SK-N-SH (cell line): ENCODE measurements at regions not wholly inside any gene's neighbourhood (a gene's known extent, or its start where the extent isn't known, plus 50 kb on each side); places are given as distances from the start of the nearest gene placed in this dataset.
A peak's percentile ranks its signal among the peaks of the same experiment; 100 is the strongest.

Experiments
- CTCF ChIA-PET: fragments of 300-600, 350-600 bp; formaldehyde crosslinking; extraction: SDS; loops from one replicate; lab custom pipeline; 2021; lab: Yijun Ruan, JAX
- POLR2A ChIA-PET: fragments of 350-600 bp; sonication (Branson Sonifier 250); formaldehyde crosslinking; extraction: SDS; loops from one replicate; lab custom pipeline; 2020; ENCODE audit warnings: antibody characterized with exemption, inconsistent platforms; lab: Yijun Ruan, JAX
- DNase-seq: peaks from one replicate; pipeline ENCODE4 v3.0.0; 2012
- H2AFZ ChIP-seq: fragments of 200-600 bp; sonication (generic); 2 replicates; pipeline ENCODE4 v1.8.1; 2016; ENCODE audit warnings: antibody characterized with exemption, mild to moderate bottlenecking, low read depth
- H3F3A ChIP-seq: fragments of 200-600 bp; sonication (generic); replicated peaks from 2 replicates; pipeline ENCODE3; 2016; ENCODE audit warnings: antibody characterized with exemption, mild to moderate bottlenecking; ENCODE audit not compliant: insufficient read depth
- H3K27ac ChIP-seq, 2 experiments: fragments of 200-500 bp in 1 of 2; fragments of 200-600 bp in 1 of 2; sonication (Bioruptor generic) in 1 of 2; sonication (generic), shearing (Covaris generic) in 1 of 2; 2 replicates each; pipeline versions ENCODE4 v1.5.1 to v1.6.1; 2014 to 2016; ENCODE audit warnings: low read depth in 2 of 2, inconsistent platforms in 1 of 2, low read length in 1 of 2, mild to moderate bottlenecking in 1 of 2, mixed read lengths in 1 of 2
- H3K27me3 ChIP-seq: fragments of 200-600 bp; sonication (generic), shearing (Covaris generic); 2 replicates; pipeline ENCODE4 v1.6.1; 2016; ENCODE audit warnings: mixed run types; ENCODE audit not compliant: insufficient read depth
- H3K36me3 ChIP-seq, 2 experiments: fragments of 200-500 bp in 1 of 2; fragments of 200-600 bp in 1 of 2; sonication (Bioruptor generic) in 1 of 2; sonication (generic) in 1 of 2; replicated peaks in 1 of 2; 2 replicates each; pipeline versions ENCODE3 to v1.5.1; 2014 to 2016; ENCODE audit warnings: low read length in 1 of 2, mild to moderate bottlenecking in 1 of 2; ENCODE audit not compliant: insufficient read depth in 2 of 2, control insufficient read depth in 1 of 2
- H3K4me1 ChIP-seq, 2 experiments: fragments of 200-500 bp in 1 of 2; fragments of 200-600 bp in 1 of 2; sonication (Bioruptor generic) in 1 of 2; sonication (generic), shearing (Covaris generic) in 1 of 2; 2 replicates each; pipeline versions ENCODE4 v1.5.1 to v1.6.1; 2014 to 2016; ENCODE audit warnings: low read depth in 1 of 2, low read length in 1 of 2, mixed run types in 1 of 2; ENCODE audit not compliant: insufficient read depth in 2 of 2, control insufficient read depth in 1 of 2
- H3K4me2 ChIP-seq: fragments of 200-600 bp; sonication (generic), shearing (Covaris generic); 2 replicates; pipeline ENCODE4 v1.6.1; 2017; ENCODE audit warnings: mixed run types
- H3K4me3 ChIP-seq, 2 experiments: fragments of 200-500 bp in 1 of 2; fragments of 200-600 bp in 1 of 2; sonication (Bioruptor generic) in 1 of 2; sonication (generic), shearing (Covaris generic) in 1 of 2; 2 replicates each; pipeline versions ENCODE4 v1.5.1 to v1.8.1; 2014 to 2016; ENCODE audit warnings: low read depth in 2 of 2, inconsistent platforms in 1 of 2, low read length in 1 of 2, mild to moderate bottlenecking in 1 of 2, mixed read lengths in 1 of 2, moderate library complexity in 1 of 2
- H3K79me2 ChIP-seq: fragments of 200-600 bp; sonication (generic); 2 replicates; pipeline ENCODE4 v1.8.1; 2017; ENCODE audit warnings: mild to moderate bottlenecking; ENCODE audit not compliant: insufficient read depth
- H3K9ac ChIP-seq: fragments of 200-600 bp; sonication (generic); 2 replicates; pipeline ENCODE4 v1.6.1; 2017; ENCODE audit warnings: mixed run types
- H3K9me2 ChIP-seq: fragments of 200-600 bp; sonication (generic); 2 replicates; pipeline ENCODE4 v1.6.1; 2017; ENCODE audit warnings: mixed run types
- H3K9me3 ChIP-seq: fragments of 200-600 bp; sonication (generic); 2 replicates; pipeline ENCODE4 v1.6.1; 2017; ENCODE audit warnings: mixed run types, mild to moderate bottlenecking, moderate library complexity
- H4K20me1 ChIP-seq: fragments of 200-600 bp; sonication (generic); 2 replicates; pipeline ENCODE4 v1.6.1; 2017; ENCODE audit warnings: mild to moderate bottlenecking, mixed run types; ENCODE audit not compliant: insufficient read depth
- CTCF ChIP-seq: fragments of 200-600 bp; sonication (generic); IDR thresholded peaks from 2 replicates; pipeline ENCODE4 v1.6.1; 2017; ENCODE audit warnings: antibody characterized with exemption, mild to moderate bottlenecking, moderate library complexity
- EZH2phosphoT487 ChIP-seq: fragments of 200-600 bp; sonication (generic); IDR thresholded peaks from 2 replicates; pipeline ENCODE4 v1.6.1; 2017; ENCODE audit warnings: low read depth, mixed run types, mild to moderate bottlenecking, antibody characterized with exemption, moderate library complexity, borderline replicate concordance
- NFIC ChIP-seq: IDR thresholded peaks from 2 replicates; pipeline ENCODE4 v1.4.0; 2012; ENCODE audit warnings: borderline replicate concordance
- NRF1 ChIP-seq: IDR thresholded peaks from 2 replicates; pipeline ENCODE4 v1.6.1; 2012; ENCODE audit warnings: low read depth, mild to moderate bottlenecking, low read length
- RCOR1 ChIP-seq: fragments of 150-350 bp; IDR thresholded peaks from 2 replicates; pipeline ENCODE4 v1.6.1; 2017; ENCODE audit warnings: antibody characterized with exemption, low read length
- REST ChIP-seq: IDR thresholded peaks from 2 replicates; pipeline ENCODE4 v1.6.1; 2012; ENCODE audit warnings: mild to moderate bottlenecking, low read depth, low read length, moderate library complexity
- SMC3 ChIP-seq: IDR thresholded peaks from 2 replicates; pipeline ENCODE4 v1.6.1; 2012; ENCODE audit warnings: low read depth, low read length, improper control_type of control experiment
- WGBS: methylation state at CpG from one replicate; pipeline ENCODE4 v1.1.6; 2017; ENCODE audit warnings: low lambda C conversion rate; 5-methylcytosine and 5-hydroxymethylcytosine counted together

- TF ChIP-seq REST: no peak
- TF ChIP-seq, all 33 proteins: peak for 0
These were observed 252.3 kb upstream of the FGGY start (continued) for GRCh38 chr1:59044535-59045121.

- Histone ChIP-seq H3K9ac (no peak overlapping the region), H3K9me2 (no peaks in the 10 kb centered on the region), H2AFZ (no peak overlapping the region)
- POLR2A ChIA-PET: no interaction called here
- 96% methylated on average over 3 of the region's 3 CpGs for WGBS
- CTCF ChIA-PET: no interaction called here
- no peak for TF ChIP-seq NRF1
- no peak for TF ChIP-seq RCOR1
- TF ChIP-seq, all 33 proteins: peak for 0
- H3K79me2 ChIP-seq: no peaks in the 10 kb centered on the region
- no peaks in the 10 kb centered on the region for H3K9me3 ChIP-seq
- peaks cover 12% of the 10 kb centered on the region for H3F3A ChIP-seq
- H3K27me3 ChIP-seq: no peaks in the 10 kb centered on the region
- peaks cover 8 to 28% of the 10 kb centered on the region in 2 experiments for H3K4me1 ChIP-seq
- H3K27ac ChIP-seq: peak overlapping the region in 1 of 2 experiments; percentile 80; a peak in 2 of 4 replicates
- H4K20me1 ChIP-seq: no peaks in the 10 kb centered on the region
- H3K36me3 ChIP-seq: peaks cover 0 to 4% of the 10 kb centered on the region in 2 experiments
- DNase-seq: no peak
- H3K4me2 ChIP-seq: no peak overlapping the region
- no peak overlapping the region for H3K4me3 ChIP-seq
These were observed 251.8 kb upstream of the FGGY start for GRCh38 chr1:59045137-59045536.

- Histone ChIP-seq H4K20me1 (no peaks in the 10 kb centered on the region), H3K4me2 (no peak overlapping the region), H3K9ac (no peak overlapping the region), H3K9me3 (no peaks in the 10 kb centered on the region), H3K36me3 (peaks cover 0 to 4% of the 10 kb centered on the region in 2 experiments), H3K4me1 (peaks cover 8 to 28% of the 10 kb centered on the region in 2 experiments), H3K27me3 (no peaks in the 10 kb centered on the region), H2AFZ (no peak overlapping the region), H3F3A (peaks cover 12% of the 10 kb centered on the region), H3K4me3 (no peak overlapping the region), H3K27ac (no peak overlapping the region), H3K9me2 (no peaks in the 10 kb centered on the region), H3K79me2 (no peaks in the 10 kb centered on the region)
- TF ChIP-seq NRF1 (no peak), SMC3 (no peak), NFIC (no peak), CTCF (no peak), EZH2phosphoT487 (no peak)
- DNase-seq: no peak
- CTCF ChIA-PET: no interaction called here
- WGBS: 90% methylated on average over 5 of the region's 5 CpGs
- POLR2A ChIA-PET: no interaction called here
These were observed 251.3 kb upstream of the FGGY start for GRCh38 chr1:59045636-59046035.
